ENCODE measurements at regions not wholly inside any gene's neighbourhood (a gene's known extent, or its start where the extent isn't known, plus 50 kb on each side); places are given as distances from the start of the nearest gene placed in this dataset.

- H3K4me3 ChIP-seq (replicated peaks in 1 of 2; ENCODE audit: low read depth in 2 of 2, low read length in 2 of 2), result no peak overlapping the region
- no peak for TF ChIP-seq CTCF (IDR thresholded peaks at IDR 0.05; ENCODE audit: low read depth, low read length)
- DNase-seq (ENCODE audit: low read depth in 2 of 2), result no peak
These were observed 94.2 kb upstream of the TAB2 start for GRCh38 chr6:149223120-149223903.

GRCh38 chr6:149223904-149224351 is 93.6 kb upstream of the TAB2 start:
- TF ChIP-seq CTCF (IDR thresholded peaks at IDR 0.05; ENCODE audit: low read depth, low read length), result no peak
- H3K4me3 ChIP-seq (replicated peaks in 1 of 2; ENCODE audit: low read depth in 2 of 2, low read length in 2 of 2), result no peak overlapping the region
- peak in 1 of 2 donors; percentile 31 for DNase-seq (ENCODE audit: low read depth in 2 of 2)

- H3K4me3 ChIP-seq (replicated peaks in 1 of 2; ENCODE audit: low read depth in 2 of 2, low read length in 2 of 2), result no peak overlapping the region
- no peak for TF ChIP-seq CTCF (IDR thresholded peaks at IDR 0.05; ENCODE audit: low read depth, low read length)
- no peak for DNase-seq (ENCODE audit: low read depth in 2 of 2)
These were observed 93.1 kb upstream of the TAB2 start for GRCh38 chr6:149224399-149224798.

- H3K4me3 ChIP-seq (replicated peaks in 1 of 2; ENCODE audit: low read depth in 2 of 2, low read length in 2 of 2), result no peak overlapping the region
- no peak for TF ChIP-seq CTCF (IDR thresholded peaks at IDR 0.05; ENCODE audit: low read depth, low read length)
- no peak for DNase-seq (ENCODE audit: low read depth in 2 of 2)
These were observed 92.1 kb upstream of the TAB2 start for GRCh38 chr6:149225370-149225769.

GRCh38 chr6:149225946-149226345 is 91.6 kb upstream of the TAB2 start:
- no peak for DNase-seq (ENCODE audit: low read depth in 2 of 2)
- no peak overlapping the region for H3K4me3 ChIP-seq (replicated peaks in 1 of 2; ENCODE audit: low read depth in 2 of 2, low read length in 2 of 2)
- TF ChIP-seq CTCF (IDR thresholded peaks at IDR 0.05; ENCODE audit: low read depth, low read length), result no peak

DNA sequence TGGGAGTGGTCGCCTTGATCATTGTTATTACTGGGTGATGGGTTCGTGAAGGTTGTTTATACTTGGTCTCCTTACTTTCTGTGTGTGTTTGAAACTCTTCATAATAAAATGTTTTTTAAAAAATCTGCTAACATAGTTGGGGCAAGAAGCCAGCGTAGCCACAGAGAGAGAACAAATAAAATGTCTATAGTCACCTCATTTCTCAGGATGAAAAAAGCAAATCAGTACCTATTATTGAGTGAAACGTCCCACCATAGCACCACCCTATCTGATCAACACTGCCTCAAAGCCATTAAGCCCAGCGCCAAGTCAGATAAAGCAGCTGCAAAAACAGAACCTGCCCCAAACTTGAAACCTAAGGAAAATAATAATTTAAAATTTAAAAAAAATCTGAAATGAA is 89.7 kb upstream of the TAB2 start:
- TF ChIP-seq CTCF (IDR thresholded peaks at IDR 0.05; ENCODE audit: low read depth, low read length), result no peak
- no peak for DNase-seq (ENCODE audit: low read depth in 2 of 2)
- H3K4me3 ChIP-seq (replicated peaks in 1 of 2; ENCODE audit: low read depth in 2 of 2, low read length in 2 of 2), result no peak overlapping the region

All from cardiac fibroblast (primary cell).